Left lung (tissue), 4 donors: ENCODE measurements at regions not wholly inside any gene's neighbourhood (a gene's known extent, or its start where the extent isn't known, plus 50 kb on each side); places are given as distances from the start of the nearest gene placed in this dataset.

Experiments used
- ATAC-seq: fragments of 200-7000 bp; cut with Tn5 transposase; one replicate; pipeline ENCODE4 v1.9.1; 2020; ENCODE audit warnings: moderate library complexity
- DNase-seq, 4 donors: peaks; one replicate each; pipeline ENCODE4 v3.0.0-alpha.2; 2013 to 2020
- H3K27ac ChIP-seq, 2 donors: fragments of 200-600 bp; sonication (generic) in 1 of 2; one replicate each; pipeline versions ENCODE4 v1.5.0 to v1.8.0; 2020 to 2021
- H3K27me3 ChIP-seq, 2 donors: fragments of 200-600 bp; sonication (generic) in 1 of 2; one replicate each; pipeline versions ENCODE4 v1.5.0 to v1.8.0; 2020 to 2021
- H3K36me3 ChIP-seq, 2 donors: fragments of 200-600 bp; sonication (generic) in 1 of 2; one replicate each; pipeline versions ENCODE4 v1.5.0 to v1.8.0; 2020 to 2021
- H3K4me1 ChIP-seq, 2 donors: fragments of 200-600 bp; one replicate each; pipeline ENCODE4 v1.8.0; 2021
- H3K4me3 ChIP-seq, 2 donors: fragments of 200-600 bp; sonication (generic) in 1 of 2; one replicate each; pipeline versions ENCODE4 v1.5.0 to v1.8.0; 2020 to 2021; ENCODE audit warnings: mild to moderate bottlenecking in 1 of 2
- H3K9me3 ChIP-seq, 2 donors: fragments of 200-600 bp; sonication (generic) in 1 of 2; one replicate each; pipeline versions ENCODE4 v1.5.0 to v1.8.0; 2020 to 2021
- intact Hi-C, 2 donors: fragments of 100-400 bp; cut with DNase I; formaldehyde crosslinking; loops; one replicate each; pipeline versions ENCODE4 v1.11.2 to v1.14.2; 2022
- TF ChIP-seq, protein P1 (sequence below), 2 donors: fragments of 200-600 bp; sonication (generic) in 1 of 2; IDR thresholded peaks; one replicate each; pipeline versions ENCODE4 v1.5.0 to v1.8.0; 2021; ENCODE audit warnings: antibody characterized with exemption in 2 of 2
- donor health status: DM: no; HTN: yes; CAD: no.
- donor health status: DM: no; HTN: no; CAD: no.

GRCh38 chr1:229953736-229954326, 113.2 kb upstream of the GALNT2 start:
- intact Hi-C loops: no loop called here

GRCh38 chr1:229964281-229964680, 102.8 kb upstream of the GALNT2 start:
- TF ChIP-seq, protein P1, sequence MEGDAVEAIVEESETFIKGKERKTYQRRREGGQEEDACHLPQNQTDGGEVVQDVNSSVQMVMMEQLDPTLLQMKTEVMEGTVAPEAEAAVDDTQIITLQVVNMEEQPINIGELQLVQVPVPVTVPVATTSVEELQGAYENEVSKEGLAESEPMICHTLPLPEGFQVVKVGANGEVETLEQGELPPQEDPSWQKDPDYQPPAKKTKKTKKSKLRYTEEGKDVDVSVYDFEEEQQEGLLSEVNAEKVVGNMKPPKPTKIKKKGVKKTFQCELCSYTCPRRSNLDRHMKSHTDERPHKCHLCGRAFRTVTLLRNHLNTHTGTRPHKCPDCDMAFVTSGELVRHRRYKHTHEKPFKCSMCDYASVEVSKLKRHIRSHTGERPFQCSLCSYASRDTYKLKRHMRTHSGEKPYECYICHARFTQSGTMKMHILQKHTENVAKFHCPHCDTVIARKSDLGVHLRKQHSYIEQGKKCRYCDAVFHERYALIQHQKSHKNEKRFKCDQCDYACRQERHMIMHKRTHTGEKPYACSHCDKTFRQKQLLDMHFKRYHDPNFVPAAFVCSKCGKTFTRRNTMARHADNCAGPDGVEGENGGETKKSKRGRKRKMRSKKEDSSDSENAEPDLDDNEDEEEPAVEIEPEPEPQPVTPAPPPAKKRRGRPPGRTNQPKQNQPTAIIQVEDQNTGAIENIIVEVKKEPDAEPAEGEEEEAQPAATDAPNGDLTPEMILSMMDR (IDR thresholded peaks at IDR 0.05): no peak
- Histone ChIP-seq H3K27me3 (peaks cover 0 to 11% of the 10 kb centered on the region in 2 donors), H3K36me3 (no peaks in the 10 kb centered on the region), H3K27ac (no peak overlapping the region), H3K4me1 (no peaks in the 10 kb centered on the region), H3K9me3 (peaks cover 0 to 2% of the 10 kb centered on the region in 2 donors), H3K4me3 (no peak overlapping the region)
- ATAC-seq: no peak
- intact Hi-C loops: no loop called here
- no peak for DNase-seq

More at GRCh38 chr1:229953736-229954326, 113.2 kb upstream of the GALNT2 start:
- no peak for ATAC-seq
- H3K4me1 ChIP-seq: no peaks in the 10 kb centered on the region
- no peaks in the 10 kb centered on the region for H3K9me3 ChIP-seq
- no peaks in the 10 kb centered on the region for H3K36me3 ChIP-seq
- no peak overlapping the region for H3K27ac ChIP-seq
- TF ChIP-seq, protein P1 (IDR thresholded peaks at IDR 0.05): no peak
- H3K27me3 ChIP-seq: peaks cover 0 to under 1% of the 10 kb centered on the region in 2 donors
- H3K4me3 ChIP-seq: no peak overlapping the region
- no peak for DNase-seq

DNA sequence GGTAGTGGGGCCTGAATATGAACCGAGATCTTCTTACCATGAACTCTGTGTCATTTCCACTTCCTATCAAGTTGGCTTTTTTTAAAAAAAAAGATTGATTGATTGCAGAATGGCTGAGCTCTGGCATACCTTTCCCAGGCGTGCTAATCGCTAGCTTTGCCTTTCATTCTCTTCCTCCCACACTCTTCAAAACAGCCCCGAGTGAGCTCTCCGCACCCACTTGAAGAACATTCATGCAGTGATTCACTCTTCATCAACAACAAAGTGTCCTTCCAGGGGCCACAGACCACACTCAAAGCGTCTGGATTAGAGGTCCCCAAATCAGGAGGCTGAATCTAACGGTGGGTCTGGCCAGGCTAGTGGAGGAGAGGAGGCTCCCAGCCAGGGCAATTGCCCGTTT, 96.3 kb upstream of the GALNT2 start:
- Histone ChIP-seq H3K4me1 (no peaks in the 10 kb centered on the region), H3K9me3 (peaks cover 0 to 5% of the 10 kb centered on the region in 2 donors), H3K27me3 (peaks cover 0 to 8% of the 10 kb centered on the region in 2 donors), H3K36me3 (no peaks in the 10 kb centered on the region), H3K4me3 (no peak overlapping the region), H3K27ac (no peak overlapping the region)
- TF ChIP-seq, protein P1 (IDR thresholded peaks at IDR 0.05): no peak
- intact Hi-C loops: no loop called here
- ATAC-seq (no peak), DNase-seq (no peak)

DNA sequence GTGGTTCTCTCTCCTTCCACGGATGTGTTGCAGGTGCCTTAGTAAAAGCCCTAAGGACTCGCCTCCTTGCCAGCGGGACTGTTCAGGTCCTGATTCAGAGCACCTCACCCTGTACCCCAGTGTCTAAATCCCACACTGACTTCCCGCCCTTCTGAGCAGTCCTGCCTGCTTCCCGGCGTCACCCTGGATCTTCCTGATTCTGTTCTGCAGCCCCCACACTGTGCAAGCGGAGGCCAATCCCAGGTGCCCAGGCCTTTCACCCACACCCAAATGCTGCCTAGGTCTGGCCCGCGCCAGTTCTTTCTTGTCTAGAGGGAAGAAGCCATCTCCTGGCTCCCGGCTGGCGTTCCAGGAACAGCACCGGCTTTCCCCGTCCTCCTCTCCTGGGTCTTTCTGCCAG, 95.9 kb upstream of the GALNT2 start:
- DNase-seq: no peak
- H3K4me1 ChIP-seq: no peaks in the 10 kb centered on the region
- no peak overlapping the region for H3K4me3 ChIP-seq
- peaks cover 0 to 4% of the 10 kb centered on the region in 2 donors for H3K27me3 ChIP-seq
- peaks cover 0 to 8% of the 10 kb centered on the region in 2 donors for H3K9me3 ChIP-seq
- H3K36me3 ChIP-seq: no peaks in the 10 kb centered on the region
- ATAC-seq: no peak
- no peak overlapping the region for H3K27ac ChIP-seq
- intact Hi-C loops: no loop called here
- TF ChIP-seq, protein P1 (IDR thresholded peaks at IDR 0.05): no peak

- H3K4me3 ChIP-seq: no peak overlapping the region
- peaks cover 0 to 11% of the 10 kb centered on the region in 2 donors for H3K9me3 ChIP-seq
- no peak overlapping the region for H3K27ac ChIP-seq
- ATAC-seq (no peak), DNase-seq (no peak)
- H3K36me3 ChIP-seq: no peaks in the 10 kb centered on the region
- intact Hi-C loops: no loop called here
- no peaks in the 10 kb centered on the region for H3K27me3 ChIP-seq
- TF ChIP-seq, protein P1 (IDR thresholded peaks at IDR 0.05): no peak
- no peaks in the 10 kb centered on the region for H3K4me1 ChIP-seq
These were observed 94.3 kb upstream of the GALNT2 start for GRCh38 chr1:229972600-229973296.
